GM13977 (cell line): ENCODE measurements at regions not wholly inside any gene's neighbourhood (a gene's known extent, or its start where the extent isn't known, plus 50 kb on each side); places are given as distances from the start of the nearest gene placed in this dataset.

Experiments used
- DNase-seq: peaks from one replicate; pipeline ENCODE4 v3.0.0; 2012; ENCODE audit warnings: low spot score
- CTCF ChIP-seq: IDR thresholded peaks from 2 replicates; pipeline ENCODE4 v1.5.1; 2012; ENCODE audit warnings: mild to moderate bottlenecking, control low read depth; ENCODE audit not compliant: insufficient read depth; ENCODE audit errors: extremely low read depth, missing control alignments
- in situ Hi-C: fragments of 300-500 bp; cut with MboI; formaldehyde crosslinking; loops from one replicate; pipeline ENCODE4 v1.12.0; 2022; ENCODE audit warnings: low sequenced_read_pairs, low pct_unique_long_range_greater_than_20kb, mixed read lengths, inconsistent platforms; ENCODE audit not compliant: unreplicated experiment

GRCh38 chr20:7806831-7807230 lies 133.4 kb downstream of the HAO1 start:
- no peak for DNase-seq
- no peak for TF ChIP-seq CTCF
- in situ Hi-C loops: no loop called here

GRCh38 chr20:7817286-7817685 lies 123.0 kb downstream of the HAO1 start:
- no peak for DNase-seq
- TF ChIP-seq CTCF: no peak
- in situ Hi-C loops: no loop called here

- DNase-seq: no peak
- no peak for TF ChIP-seq CTCF
- in situ Hi-C loops: no loop called here
Observed at GRCh38 chr20:7818477-7818876, 121.8 kb downstream of the HAO1 start.

GRCh38 chr20:7820897-7821296 lies 119.4 kb downstream of the HAO1 start:
- in situ Hi-C loops: no loop called here
- TF ChIP-seq CTCF: no peak
- no peak for DNase-seq

- in situ Hi-C loops: no loop called here
- no peak for TF ChIP-seq CTCF
- no peak for DNase-seq
Observed at GRCh38 chr20:7822772-7823171, 117.5 kb downstream of the HAO1 start.

- in situ Hi-C loops: no loop called here
- TF ChIP-seq CTCF: no peak
- DNase-seq: no peak
Observed at GRCh38 chr20:7828437-7828836, 111.8 kb downstream of the HAO1 start.

GRCh38 chr20:7829031-7829430 lies 111.2 kb downstream of the HAO1 start:
- TF ChIP-seq CTCF: no peak
- in situ Hi-C loops: no loop called here
- no peak for DNase-seq
